ENCODE measurements at regions not wholly inside any gene's neighbourhood (a gene's known extent, or its start where the extent isn't known, plus 50 kb on each side); places are given as distances from the start of the nearest gene placed in this dataset.
"Not testable (repeated sequence)": the region's sequence is repeated elsewhere in the genome, so short reads cannot be mapped to it uniquely, and the experiment has no call there.

DNA sequence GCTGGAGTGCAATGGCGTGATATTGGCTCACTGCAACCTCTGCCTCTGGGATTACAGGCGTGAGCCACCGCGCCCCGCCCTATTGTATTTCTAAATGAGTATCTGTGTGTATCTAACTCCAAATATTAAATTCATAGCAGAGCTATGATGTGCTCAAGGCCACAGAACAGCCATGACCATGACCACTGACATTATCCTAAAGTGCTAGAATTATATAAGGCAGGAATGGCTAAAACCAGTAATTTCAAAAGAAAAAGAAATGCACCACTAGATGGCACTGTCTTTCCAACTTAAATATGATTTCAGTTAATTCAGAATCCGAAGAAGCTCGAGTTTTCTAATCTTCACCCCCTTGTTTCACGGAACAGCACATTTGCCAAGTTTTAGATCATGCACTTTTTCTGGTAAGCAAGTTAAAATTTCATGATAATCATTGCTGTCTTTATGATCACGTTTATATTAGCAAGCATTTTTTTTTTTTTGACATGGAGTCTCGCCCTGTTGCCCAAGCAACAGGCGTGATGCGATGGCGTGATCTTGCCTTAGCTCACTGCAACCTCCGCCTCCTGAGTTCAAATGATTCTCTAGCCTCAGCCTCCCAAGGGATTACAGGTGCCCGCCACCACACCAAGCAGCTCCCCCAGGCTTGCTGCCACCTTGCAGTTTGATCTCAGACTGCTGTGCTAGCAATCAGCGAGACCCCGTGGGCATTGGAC is 65.3 kb downstream of the OR13A1 start:
- DNase-seq (ENCODE audit: low read depth in 3 of 3), result no peak

DNA sequence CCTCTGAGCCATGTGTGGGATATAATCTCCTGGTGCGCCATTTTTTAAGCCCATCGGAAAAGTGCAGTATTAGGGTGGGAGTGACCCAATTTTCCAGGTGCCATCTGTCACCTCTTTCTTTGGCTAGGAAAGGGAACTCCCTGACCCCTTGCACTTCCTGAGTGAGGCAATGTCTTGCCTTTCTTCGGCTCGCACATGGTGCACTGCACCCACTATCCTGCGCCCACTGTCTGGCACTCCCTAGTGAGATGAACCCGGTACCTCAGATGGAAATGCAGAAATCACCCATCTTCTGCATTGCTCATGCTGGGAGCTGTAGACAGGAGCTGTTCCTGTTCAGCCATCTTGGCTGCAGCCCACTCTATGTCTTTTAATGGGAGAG is 64.7 kb downstream of the OR13A1 start:
- DNase-seq (ENCODE audit: low read depth in 3 of 3), result not testable (repeated sequence)

All from stimulated activated CD4-positive, alpha-beta T cell treated with anti-CD3 and anti-CD28 coated beads, TNF-alpha, amount 100 ng/mL, for 48 hours (primary cell).